ENCODE measurements at regions not wholly inside any gene's neighbourhood (a gene's known extent, or its start where the extent isn't known, plus 50 kb on each side); places are given as distances from the start of the nearest gene placed in this dataset.
A peak's percentile ranks its signal among the peaks of the same experiment; 100 is the strongest.
"Not testable (repeated sequence)": the region's sequence is repeated elsewhere in the genome, so short reads cannot be mapped to it uniquely, and the experiment has no call there.

GRCh38 chr5:104048231-104048630 lies 485.6 kb upstream of the NUDT12 start:
- DNase-seq: no peak
- no peaks in the 10 kb centered on the region for H3K4me1 ChIP-seq (ENCODE audit: control insufficient read depth in 1 of 2, insufficient read depth in 2 of 2, low read length in 2 of 2)
- 82 to 83% methylated on average over 2 of the region's 2 CpGs for WGBS, 2 donors
- no peaks in the 10 kb centered on the region for H3K9me3 ChIP-seq (ENCODE audit: control insufficient read depth, low read length)
- H3K27ac ChIP-seq (ENCODE audit: low read depth in 1 of 2, low read length in 2 of 2): no peak overlapping the region
- H3K4me3 ChIP-seq (ENCODE audit: low read length in 2 of 2): no peak overlapping the region
- H3K36me3 ChIP-seq (ENCODE audit: control insufficient read depth in 1 of 2, insufficient read depth in 2 of 2, low read length in 1 of 2): no peaks in the 10 kb centered on the region
- no peak for ATAC-seq (ENCODE audit: low FRiP score)
- no peaks in the 10 kb centered on the region for H3K27me3 ChIP-seq (ENCODE audit: control insufficient read depth in 1 of 2, insufficient read depth in 2 of 2, low read length in 1 of 2)
- intact Hi-C loops (cut with DNase I): no loop called here

GRCh38 chr5:104045987-104046386 lies 483.4 kb upstream of the NUDT12 start:
- intact Hi-C loops (cut with DNase I): no loop called here
- Histone ChIP-seq H3K4me3 (ENCODE audit: low read length in 2 of 2) (no peak overlapping the region), H3K36me3 (ENCODE audit: control insufficient read depth in 1 of 2, insufficient read depth in 2 of 2, low read length in 1 of 2) (no peaks in the 10 kb centered on the region), H3K9me3 (ENCODE audit: control insufficient read depth, low read length) (no peaks in the 10 kb centered on the region), H3K27me3 (ENCODE audit: control insufficient read depth in 1 of 2, insufficient read depth in 2 of 2, low read length in 1 of 2) (no peaks in the 10 kb centered on the region), H3K4me1 (ENCODE audit: control insufficient read depth in 1 of 2, insufficient read depth in 2 of 2, low read length in 2 of 2) (no peaks in the 10 kb centered on the region), H3K27ac (ENCODE audit: low read depth in 1 of 2, low read length in 2 of 2) (no peak overlapping the region)
- DNase-seq (no peak), ATAC-seq (ENCODE audit: low FRiP score) (no peak)

- H3K27ac ChIP-seq (ENCODE audit: low read depth in 1 of 2, low read length in 2 of 2); DNase-seq; H3K4me1 ChIP-seq (ENCODE audit: control insufficient read depth in 1 of 2, insufficient read depth in 2 of 2, low read length in 2 of 2); intact Hi-C loops (cut with DNase I); H3K9me3 ChIP-seq (ENCODE audit: control insufficient read depth, low read length); ATAC-seq (ENCODE audit: low FRiP score); H3K36me3 ChIP-seq (ENCODE audit: control insufficient read depth in 1 of 2, insufficient read depth in 2 of 2, low read length in 1 of 2); H3K4me3 ChIP-seq (ENCODE audit: low read length in 2 of 2); H3K27me3 ChIP-seq (ENCODE audit: control insufficient read depth in 1 of 2, insufficient read depth in 2 of 2, low read length in 1 of 2): not testable (repeated sequence)
- WGBS, 2 donors: 86% methylated on average over 4 of the region's 4 CpGs
Observed at GRCh38 chr5:104039871-104040270, 477.3 kb upstream of the NUDT12 start.

- H3K27ac ChIP-seq (ENCODE audit: low read depth in 1 of 2, low read length in 2 of 2); H3K27me3 ChIP-seq (ENCODE audit: control insufficient read depth in 1 of 2, insufficient read depth in 2 of 2, low read length in 1 of 2); H3K36me3 ChIP-seq (ENCODE audit: control insufficient read depth in 1 of 2, insufficient read depth in 2 of 2, low read length in 1 of 2); H3K4me1 ChIP-seq (ENCODE audit: control insufficient read depth in 1 of 2, insufficient read depth in 2 of 2, low read length in 2 of 2); H3K9me3 ChIP-seq (ENCODE audit: control insufficient read depth, low read length); ATAC-seq (ENCODE audit: low FRiP score); intact Hi-C loops (cut with DNase I); DNase-seq; H3K4me3 ChIP-seq (ENCODE audit: low read length in 2 of 2): not testable (repeated sequence)
- WGBS, 2 donors: 95% methylated on average over 4 of the region's 4 CpGs
Observed at GRCh38 chr5:104037136-104037535, 474.5 kb upstream of the NUDT12 start.

- H3K27ac ChIP-seq (ENCODE audit: low read depth in 1 of 2, low read length in 2 of 2); H3K4me1 ChIP-seq (ENCODE audit: control insufficient read depth in 1 of 2, insufficient read depth in 2 of 2, low read length in 2 of 2); DNase-seq; intact Hi-C loops (cut with DNase I); H3K27me3 ChIP-seq (ENCODE audit: control insufficient read depth in 1 of 2, insufficient read depth in 2 of 2, low read length in 1 of 2); H3K9me3 ChIP-seq (ENCODE audit: control insufficient read depth, low read length); H3K36me3 ChIP-seq (ENCODE audit: control insufficient read depth in 1 of 2, insufficient read depth in 2 of 2, low read length in 1 of 2); H3K4me3 ChIP-seq (ENCODE audit: low read length in 2 of 2); ATAC-seq (ENCODE audit: low FRiP score): not testable (repeated sequence)
- WGBS, 2 donors: 81% methylated on average over 4 of the region's 4 CpGs
Observed at GRCh38 chr5:104033186-104033585, 470.6 kb upstream of the NUDT12 start.

GRCh38 chr5:104024538-104024937 lies 461.9 kb upstream of the NUDT12 start:
- Histone ChIP-seq H3K4me3 (ENCODE audit: low read length in 2 of 2) (no peak overlapping the region), H3K36me3 (ENCODE audit: control insufficient read depth in 1 of 2, insufficient read depth in 2 of 2, low read length in 1 of 2) (no peaks in the 10 kb centered on the region), H3K27me3 (ENCODE audit: control insufficient read depth in 1 of 2, insufficient read depth in 2 of 2, low read length in 1 of 2) (no peaks in the 10 kb centered on the region), H3K27ac (ENCODE audit: low read depth in 1 of 2, low read length in 2 of 2) (no peak overlapping the region), H3K4me1 (ENCODE audit: control insufficient read depth in 1 of 2, insufficient read depth in 2 of 2, low read length in 2 of 2) (no peaks in the 10 kb centered on the region), H3K9me3 (ENCODE audit: control insufficient read depth, low read length) (no peaks in the 10 kb centered on the region)
- DNase-seq (no peak), ATAC-seq (ENCODE audit: low FRiP score) (peak; percentile 11)
- WGBS, 2 donors: 83 to 92% methylated on average over 5 of the region's 5 CpGs
- intact Hi-C loops (cut with DNase I): no loop called here

GRCh38 chr5:104023739-104024138 lies 461.1 kb upstream of the NUDT12 start:
- 74 to 81% methylated on average over 2 of the region's 2 CpGs for WGBS, 2 donors
- H3K36me3 ChIP-seq (ENCODE audit: control insufficient read depth in 1 of 2, insufficient read depth in 2 of 2, low read length in 1 of 2): no peaks in the 10 kb centered on the region
- no peaks in the 10 kb centered on the region for H3K4me1 ChIP-seq (ENCODE audit: control insufficient read depth in 1 of 2, insufficient read depth in 2 of 2, low read length in 2 of 2)
- intact Hi-C loops (cut with DNase I): no loop called here
- DNase-seq (no peak), ATAC-seq (ENCODE audit: low FRiP score) (no peak)
- H3K9me3 ChIP-seq (ENCODE audit: control insufficient read depth, low read length): no peaks in the 10 kb centered on the region
- no peaks in the 10 kb centered on the region for H3K27me3 ChIP-seq (ENCODE audit: control insufficient read depth in 1 of 2, insufficient read depth in 2 of 2, low read length in 1 of 2)
- no peak overlapping the region for H3K4me3 ChIP-seq (ENCODE audit: low read length in 2 of 2)
- no peak overlapping the region for H3K27ac ChIP-seq (ENCODE audit: low read depth in 1 of 2, low read length in 2 of 2)

GRCh38 chr5:104019956-104020355 lies 457.4 kb upstream of the NUDT12 start:
- no peaks in the 10 kb centered on the region for H3K27me3 ChIP-seq (ENCODE audit: control insufficient read depth in 1 of 2, insufficient read depth in 2 of 2, low read length in 1 of 2)
- intact Hi-C loops (cut with DNase I): no loop called here
- no peaks in the 10 kb centered on the region for H3K36me3 ChIP-seq (ENCODE audit: control insufficient read depth in 1 of 2, insufficient read depth in 2 of 2, low read length in 1 of 2)
- DNase-seq (no peak), ATAC-seq (ENCODE audit: low FRiP score) (no peak)
- H3K27ac ChIP-seq (ENCODE audit: low read depth in 1 of 2, low read length in 2 of 2): no peak overlapping the region
- WGBS, 2 donors: 43 to 44% methylated on average over 2 of the region's 2 CpGs
- no peaks in the 10 kb centered on the region for H3K9me3 ChIP-seq (ENCODE audit: control insufficient read depth, low read length)
- no peaks in the 10 kb centered on the region for H3K4me1 ChIP-seq (ENCODE audit: control insufficient read depth in 1 of 2, insufficient read depth in 2 of 2, low read length in 2 of 2)
- no peak overlapping the region for H3K4me3 ChIP-seq (ENCODE audit: low read length in 2 of 2)

- no peak overlapping the region for H3K27ac ChIP-seq (ENCODE audit: low read depth in 1 of 2, low read length in 2 of 2)
Observed at GRCh38 chr5:104018299-104018698, 455.7 kb upstream of the NUDT12 start.

More at GRCh38 chr5:104018299-104018698, 455.7 kb upstream of the NUDT12 start:
- Histone ChIP-seq H3K9me3 (ENCODE audit: control insufficient read depth, low read length) (no peaks in the 10 kb centered on the region), H3K36me3 (ENCODE audit: control insufficient read depth in 1 of 2, insufficient read depth in 2 of 2, low read length in 1 of 2) (no peaks in the 10 kb centered on the region), H3K27me3 (ENCODE audit: control insufficient read depth in 1 of 2, insufficient read depth in 2 of 2, low read length in 1 of 2) (no peaks in the 10 kb centered on the region), H3K4me3 (ENCODE audit: low read length in 2 of 2) (no peak overlapping the region), H3K4me1 (ENCODE audit: control insufficient read depth in 1 of 2, insufficient read depth in 2 of 2, low read length in 2 of 2) (no peaks in the 10 kb centered on the region)
- intact Hi-C loops (cut with DNase I): no loop called here
- ATAC-seq (ENCODE audit: low FRiP score) (no peak), DNase-seq (no peak)

Data from aorta (tissue), 5 donors.